C4-2B (cell line): ENCODE measurements at regions not wholly inside any gene's neighbourhood (a gene's known extent, or its start where the extent isn't known, plus 50 kb on each side); places are given as distances from the start of the nearest gene placed in this dataset.

Experiments used
- CTCF ChIP-seq: fragments of 450-650 bp; conservative IDR thresholded peaks from 2 replicates; pipeline ENCODE4 v1.5.1; 2017; ENCODE audit warnings: mild to moderate bottlenecking
- ZFX ChIP-seq: fragments of 450-650 bp; IDR thresholded peaks from 2 replicates; pipeline ENCODE4 v1.6.1; 2017

- TF ChIP-seq CTCF (no peak), ZFX (no peak)
Observed at GRCh38 chr22:34454598-34454997, 534.3 kb upstream of the LARGE1 start.
